BJ (cell line): ENCODE measurements at regions not wholly inside any gene's neighbourhood (a gene's known extent, or its start where the extent isn't known, plus 50 kb on each side); places are given as distances from the start of the nearest gene placed in this dataset.

Source experiments
- CTCF ChIA-PET: fragments of 350-600 bp; formaldehyde crosslinking; extraction: SDS; loops from one replicate; lab custom pipeline; 2021; ENCODE audit warnings: antibody characterized with exemption, inconsistent platforms; lab: Yijun Ruan, JAX
- POLR2A ChIA-PET: fragments of 300-600 bp; sonication (Branson Sonifier 250); formaldehyde crosslinking; extraction: SDS; loops from one replicate; lab custom pipeline; 2021; ENCODE audit warnings: antibody characterized with exemption; lab: Charles Lee
- DNase-seq: peaks from one replicate; pipeline ENCODE4 v3.0.0-alpha.2; 2011; ENCODE audit warnings: low read depth
- H3K27me3 ChIP-seq: 2 replicates; pipeline ENCODE4 v1.6.0; 2011; ENCODE audit warnings: low read length; ENCODE audit not compliant: control insufficient read depth, insufficient read depth
- H3K36me3 ChIP-seq: 2 replicates; pipeline ENCODE4 v1.5.1; 2011; ENCODE audit warnings: low read length; ENCODE audit not compliant: control insufficient read depth, insufficient read depth
- H3K4me3 ChIP-seq: 2 replicates; pipeline ENCODE4 v1.5.1; 2011; ENCODE audit warnings: low read depth, mild to moderate bottlenecking, control low read depth, low read length
- CTCF ChIP-seq: IDR thresholded peaks from 2 replicates; pipeline ENCODE4 v1.5.1; 2011; ENCODE audit warnings: low read depth, mild to moderate bottlenecking, control low read depth, inconsistent platforms, low read length, moderate library complexity; ENCODE audit not compliant: insufficient read depth

- POLR2A ChIA-PET = no interaction called here
- H3K27me3 ChIP-seq = no peaks in the 10 kb centered on the region
- H3K36me3 ChIP-seq = no peaks in the 10 kb centered on the region
- no peak overlapping the region for H3K4me3 ChIP-seq
- DNase-seq = no peak
- no peak for TF ChIP-seq CTCF
- CTCF ChIA-PET = no interaction called here
Measured at GRCh38 chr21:15437883-15438282, 291.9 kb upstream of the USP25 start.

GRCh38 chr21:15439726-15440125 is 290.1 kb upstream of the USP25 start:
- DNase-seq = no peak
- ChIA-PET CTCF (no interaction called here), POLR2A (no interaction called here)
- Histone ChIP-seq H3K27me3 (no peaks in the 10 kb centered on the region), H3K36me3 (no peaks in the 10 kb centered on the region), H3K4me3 (no peak overlapping the region)
- TF ChIP-seq CTCF = no peak

- CTCF ChIA-PET = interaction anchor here (1.3 kb wide), 1 partner anchor 8 kb away, joined by 4 read pairs; no protein-coding TSS in a partner anchor
- Histone ChIP-seq H3K27me3 (no peaks in the 10 kb centered on the region), H3K4me3 (no peak overlapping the region), H3K36me3 (no peaks in the 10 kb centered on the region)
- TF ChIP-seq CTCF = no peak
- POLR2A ChIA-PET = no interaction called here
- no peak for DNase-seq
Measured at GRCh38 chr21:15441060-15441493, 288.7 kb upstream of the USP25 start.

- TF ChIP-seq CTCF = no peak
- POLR2A ChIA-PET = no interaction called here
- Histone ChIP-seq H3K27me3 (no peaks in the 10 kb centered on the region), H3K36me3 (no peaks in the 10 kb centered on the region), H3K4me3 (no peak overlapping the region)
- CTCF ChIA-PET = interaction anchor here (1.3 kb wide), 1 partner anchor 9 kb away, joined by 4 read pairs; no protein-coding TSS in a partner anchor
- DNase-seq = no peak
Measured at GRCh38 chr21:15441992-15442391, 287.8 kb upstream of the USP25 start.

- Histone ChIP-seq H3K36me3 (no peaks in the 10 kb centered on the region), H3K27me3 (no peaks in the 10 kb centered on the region), H3K4me3 (no peak overlapping the region)
- ChIA-PET CTCF (no interaction called here), POLR2A (no interaction called here)
- no peak for DNase-seq
- no peak for TF ChIP-seq CTCF
Measured at GRCh38 chr21:15442743-15443469, 286.9 kb upstream of the USP25 start.
